ENCODE measurements at regions not wholly inside any gene's neighbourhood (a gene's known extent, or its start where the extent isn't known, plus 50 kb on each side); places are given as distances from the start of the nearest gene placed in this dataset.

- peaks cover 22% of the 10 kb centered on the region for H3K9me3 Mint-ChIP-seq (ENCODE audit: low read depth, unreplicated experiment)
- no peaks in the 10 kb centered on the region for H3K27me3 Mint-ChIP-seq (ENCODE audit: unreplicated experiment)
- TF ChIP-seq CTCF (IDR thresholded peaks at IDR 0.05; ENCODE audit: unreplicated experiment): no peak
- no TSS peak for BruUV-seq (replicated peaks)
- no peak overlapping the region for H3K4me3 Mint-ChIP-seq (ENCODE audit: low read depth, unreplicated experiment)
- no peak overlapping the region for H3K27ac Mint-ChIP-seq (ENCODE audit: unreplicated experiment)
- H3K4me1 Mint-ChIP-seq (ENCODE audit: low read depth, unreplicated experiment): no peaks in the 10 kb centered on the region
- DNase-seq: no peak
- intact Hi-C loops (cut with micrococcal nuclease; ENCODE audit: unreplicated experiment): no loop called here
- CTCF ChIA-PET: no interaction called here
- no peaks in the 10 kb centered on the region for H3K36me3 Mint-ChIP-seq (ENCODE audit: insufficient read depth, unreplicated experiment)
Measured at GRCh38 chr12:115024531-115024930, 340.6 kb upstream of the TBX3 start.

GRCh38 chr12:115023279-115024265 is 339.6 kb upstream of the TBX3 start:
- Mint-ChIP-seq H3K27me3 (ENCODE audit: unreplicated experiment) (no peaks in the 10 kb centered on the region), H3K27ac (ENCODE audit: unreplicated experiment) (no peak overlapping the region), H3K36me3 (ENCODE audit: insufficient read depth, unreplicated experiment) (no peaks in the 10 kb centered on the region), H3K4me3 (ENCODE audit: low read depth, unreplicated experiment) (no peak overlapping the region), H3K4me1 (ENCODE audit: low read depth, unreplicated experiment) (no peaks in the 10 kb centered on the region), H3K9me3 (ENCODE audit: low read depth, unreplicated experiment) (peaks cover 19% of the 10 kb centered on the region)
- CTCF ChIA-PET: no interaction called here
- no peak for TF ChIP-seq CTCF (IDR thresholded peaks at IDR 0.05; ENCODE audit: unreplicated experiment)
- intact Hi-C loops (cut with micrococcal nuclease; ENCODE audit: unreplicated experiment): no loop called here
- no TSS peak for BruUV-seq (replicated peaks)
- DNase-seq: no peak

GRCh38 chr12:115020091-115020490 is 336.1 kb upstream of the TBX3 start:
- DNase-seq: no peak

GRCh38 chr12:115017346-115017745 is 333.4 kb upstream of the TBX3 start:
- no peak for DNase-seq
- no peaks in the 10 kb centered on the region for H3K4me1 Mint-ChIP-seq (ENCODE audit: low read depth, unreplicated experiment)
- CTCF ChIA-PET: no interaction called here
- H3K27ac Mint-ChIP-seq (ENCODE audit: unreplicated experiment): no peak overlapping the region
- no peak overlapping the region for H3K4me3 Mint-ChIP-seq (ENCODE audit: low read depth, unreplicated experiment)
- H3K9me3 Mint-ChIP-seq (ENCODE audit: low read depth, unreplicated experiment): peaks cover 22% of the 10 kb centered on the region
- H3K27me3 Mint-ChIP-seq (ENCODE audit: unreplicated experiment): no peaks in the 10 kb centered on the region
- intact Hi-C loops (cut with micrococcal nuclease; ENCODE audit: unreplicated experiment): no loop called here
- BruUV-seq (replicated peaks): no TSS peak
- TF ChIP-seq CTCF (IDR thresholded peaks at IDR 0.05; ENCODE audit: unreplicated experiment): no peak
- H3K36me3 Mint-ChIP-seq (ENCODE audit: insufficient read depth, unreplicated experiment): no peaks in the 10 kb centered on the region

More at GRCh38 chr12:115020091-115020490, 336.1 kb upstream of the TBX3 start:
- H3K27ac Mint-ChIP-seq (ENCODE audit: unreplicated experiment): no peak overlapping the region
- CTCF ChIA-PET: no interaction called here
- no peaks in the 10 kb centered on the region for H3K36me3 Mint-ChIP-seq (ENCODE audit: insufficient read depth, unreplicated experiment)
- no peaks in the 10 kb centered on the region for H3K4me1 Mint-ChIP-seq (ENCODE audit: low read depth, unreplicated experiment)
- H3K27me3 Mint-ChIP-seq (ENCODE audit: unreplicated experiment): no peaks in the 10 kb centered on the region
- H3K9me3 Mint-ChIP-seq (ENCODE audit: low read depth, unreplicated experiment): peaks cover 15% of the 10 kb centered on the region
- intact Hi-C loops (cut with micrococcal nuclease; ENCODE audit: unreplicated experiment): no loop called here
- H3K4me3 Mint-ChIP-seq (ENCODE audit: low read depth, unreplicated experiment): no peak overlapping the region
- no peak for TF ChIP-seq CTCF (IDR thresholded peaks at IDR 0.05; ENCODE audit: unreplicated experiment)
- BruUV-seq (replicated peaks): no TSS peak

Measured in Calu3 (cell line).